ENCODE measurements at regions not wholly inside any gene's neighbourhood (a gene's known extent, or its start where the extent isn't known, plus 50 kb on each side); places are given as distances from the start of the nearest gene placed in this dataset.

- intact Hi-C loops (cut with DNase I; ENCODE audit: low total_unique reads) = no loop called here
- no peaks in the 10 kb centered on the region for H3K27me3 ChIP-seq
- no peaks in the 10 kb centered on the region for H3K4me1 ChIP-seq
- 52 to 56% methylated on average over 3 of the region's 3 CpGs for WGBS, 2 donors (ENCODE audit: low coverage in 1 of 2)
- in situ Hi-C loops (cut with MboI; ENCODE audit: low pct_ligation_motif_present in 1 of 4, low pct_unique_long_range_greater_than_20kb in 1 of 4, low sequenced_read_pairs in 3 of 4) = no loop called here
- DNase-seq = no peak
- H3K4me3 ChIP-seq = no peak overlapping the region
- no peaks in the 10 kb centered on the region for H3K9me3 ChIP-seq
- H3K36me3 ChIP-seq = no peaks in the 10 kb centered on the region
- TF ChIP-seq POLR2A (IDR thresholded peaks at IDR 0.05) (no peak), POLR2AphosphoS5 (IDR thresholded peaks at IDR 0.05) (no peak), CTCF (IDR thresholded peaks at IDR 0.05) (no peak), EP300 (IDR thresholded peaks at IDR 0.05; ENCODE audit: low read depth) (no peak)
- no peak overlapping the region for H3K27ac ChIP-seq
Measured at GRCh38 chr5:14060218-14060617, 82.9 kb upstream of the TRIO start.

DNA sequence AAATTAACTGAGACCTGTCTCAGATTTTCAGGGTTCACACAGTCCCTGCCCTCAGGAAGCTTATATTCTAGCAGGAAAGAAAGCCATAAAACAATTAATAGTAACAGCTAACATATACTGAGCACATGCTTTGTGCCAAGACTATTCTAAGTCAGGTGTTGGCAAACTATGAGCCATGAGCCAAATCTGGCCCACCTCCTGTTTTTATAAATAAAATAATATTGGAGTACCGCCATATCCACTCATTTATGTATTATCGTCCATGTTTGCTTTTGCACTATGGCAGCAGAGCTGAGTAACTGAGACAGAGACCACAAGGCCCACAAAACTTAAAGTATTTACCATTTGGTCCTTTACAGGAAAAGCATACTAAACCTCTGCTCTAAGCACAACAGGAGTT is 83.3 kb upstream of the TRIO start:
- TF ChIP-seq CTCF (IDR thresholded peaks at IDR 0.05) (no peak), POLR2AphosphoS5 (IDR thresholded peaks at IDR 0.05) (no peak), EP300 (IDR thresholded peaks at IDR 0.05; ENCODE audit: low read depth) (no peak), POLR2A (IDR thresholded peaks at IDR 0.05) (no peak)
- Histone ChIP-seq H3K27ac (no peak overlapping the region), H3K4me3 (no peak overlapping the region), H3K4me1 (no peaks in the 10 kb centered on the region), H3K27me3 (no peaks in the 10 kb centered on the region), H3K36me3 (no peaks in the 10 kb centered on the region), H3K9me3 (no peaks in the 10 kb centered on the region)
- intact Hi-C loops (cut with DNase I; ENCODE audit: low total_unique reads) (no loop called here), in situ Hi-C loops (cut with MboI; ENCODE audit: low pct_ligation_motif_present in 1 of 4, low pct_unique_long_range_greater_than_20kb in 1 of 4, low sequenced_read_pairs in 3 of 4) (no loop called here)
- 80 to 89% methylated on average over 2 of the region's 2 CpGs for WGBS, 2 donors (ENCODE audit: low coverage in 1 of 2)
- DNase-seq = no peak

DNA sequence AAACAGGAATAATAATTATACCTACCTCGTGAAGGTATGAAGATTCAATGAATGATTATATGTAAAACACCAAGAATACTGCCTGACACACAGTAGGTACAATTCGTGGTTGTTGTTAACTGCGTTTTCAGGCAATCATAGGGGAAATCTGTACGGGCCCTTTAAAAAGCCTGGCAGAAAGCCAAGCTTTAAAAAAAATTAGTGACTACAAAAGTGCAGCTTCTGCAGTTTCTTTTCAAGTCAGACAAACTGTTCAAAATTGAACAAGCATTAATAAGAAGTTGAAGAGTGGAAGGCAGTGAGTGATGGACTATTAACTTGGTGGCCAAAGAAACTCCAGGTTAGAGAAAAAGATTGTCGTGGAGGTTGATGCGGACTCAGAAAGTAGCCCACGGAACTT is 85.9 kb upstream of the TRIO start:
- TF ChIP-seq POLR2A (IDR thresholded peaks at IDR 0.05) (no peak), CTCF (IDR thresholded peaks at IDR 0.05) (no peak), EP300 (IDR thresholded peaks at IDR 0.05; ENCODE audit: low read depth) (no peak), POLR2AphosphoS5 (IDR thresholded peaks at IDR 0.05) (no peak)
- Histone ChIP-seq H3K27me3 (no peaks in the 10 kb centered on the region), H3K4me1 (no peaks in the 10 kb centered on the region), H3K9me3 (no peaks in the 10 kb centered on the region), H3K36me3 (no peaks in the 10 kb centered on the region), H3K4me3 (no peak overlapping the region), H3K27ac (no peak overlapping the region)
- intact Hi-C loops (cut with DNase I; ENCODE audit: low total_unique reads) (no loop called here), in situ Hi-C loops (cut with MboI; ENCODE audit: low pct_ligation_motif_present in 1 of 4, low pct_unique_long_range_greater_than_20kb in 1 of 4, low sequenced_read_pairs in 3 of 4) (no loop called here)
- WGBS, 2 donors (ENCODE audit: low coverage in 1 of 2) = 65 to 76% methylated on average over 7 of the region's 7 CpGs
- no peak for DNase-seq

DNA sequence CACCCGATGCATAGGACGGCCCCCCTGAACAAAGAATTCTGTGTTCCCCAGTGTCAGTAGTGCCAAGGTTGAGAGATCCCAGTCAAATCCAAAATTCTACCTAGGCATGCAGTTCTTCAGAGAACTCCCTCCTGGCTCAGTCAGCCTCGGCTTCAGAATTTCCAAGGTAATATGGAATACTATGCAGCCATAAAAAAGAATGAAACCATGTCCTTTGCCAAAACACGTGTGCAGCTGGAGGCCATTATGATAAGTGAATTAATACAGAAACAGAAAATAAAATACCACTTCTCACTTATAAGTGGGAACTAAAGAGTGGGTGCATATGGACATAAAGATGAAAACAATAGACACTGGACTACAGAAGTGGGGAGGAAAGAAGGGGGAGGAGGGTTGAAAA is 87.1 kb upstream of the TRIO start:
- in situ Hi-C loops (cut with MboI; ENCODE audit: low pct_ligation_motif_present in 1 of 4, low pct_unique_long_range_greater_than_20kb in 1 of 4, low sequenced_read_pairs in 3 of 4) = no loop called here
- no peak overlapping the region for H3K27ac ChIP-seq
- no peaks in the 10 kb centered on the region for H3K4me1 ChIP-seq
- no peaks in the 10 kb centered on the region for H3K27me3 ChIP-seq
- WGBS, 2 donors (ENCODE audit: low coverage in 1 of 2) = 96% methylated on average over 4 of the region's 4 CpGs
- TF ChIP-seq EP300 (IDR thresholded peaks at IDR 0.05; ENCODE audit: low read depth) (no peak), CTCF (IDR thresholded peaks at IDR 0.05) (no peak), POLR2A (IDR thresholded peaks at IDR 0.05) (no peak), POLR2AphosphoS5 (IDR thresholded peaks at IDR 0.05) (no peak)
- H3K4me3 ChIP-seq = no peak overlapping the region
- no peaks in the 10 kb centered on the region for H3K9me3 ChIP-seq
- H3K36me3 ChIP-seq = no peaks in the 10 kb centered on the region
- no peak for DNase-seq
- intact Hi-C loops (cut with DNase I; ENCODE audit: low total_unique reads) = no loop called here

All from transverse colon (tissue), 4 donors.